Thymus (tissue), 11 donors: ENCODE measurements at regions not wholly inside any gene's neighbourhood (a gene's known extent, or its start where the extent isn't known, plus 50 kb on each side); places are given as distances from the start of the nearest gene placed in this dataset.
A peak's percentile ranks its signal among the peaks of the same experiment; 100 is the strongest.

Experiments used
- DNase-seq, 9 donors: peaks; one replicate each; pipeline ENCODE4 v3.0.0-alpha.2; 2013; ENCODE audit warnings: low spot score in 9 of 9, low read depth in 6 of 9, missing footprints in 1 of 9
- H3K27ac ChIP-seq, 2 donors: one replicate each; pipeline ENCODE4 v1.5.1; 2013; ENCODE audit warnings: control low read depth in 1 of 2, low read depth in 1 of 2, low read length in 1 of 2, mild to moderate bottlenecking in 1 of 2, moderate library complexity in 1 of 2
- H3K27me3 ChIP-seq, 2 donors: one replicate each; pipeline ENCODE4 v1.5.1; 2013; ENCODE audit warnings: low read length in 1 of 2; ENCODE audit not compliant: control insufficient read depth in 2 of 2, insufficient read depth in 1 of 2
- H3K36me3 ChIP-seq, 2 donors: one replicate each; pipeline ENCODE4 v1.5.1; 2013; ENCODE audit warnings: low read length in 1 of 2, mild to moderate bottlenecking in 1 of 2, moderate library complexity in 1 of 2; ENCODE audit not compliant: control insufficient read depth in 2 of 2, insufficient read depth in 2 of 2
- H3K4me1 ChIP-seq, 2 donors: one replicate each; pipeline ENCODE4 v1.5.1; 2013; ENCODE audit warnings: low read length in 2 of 2; ENCODE audit not compliant: control insufficient read depth in 2 of 2, insufficient read depth in 2 of 2
- H3K4me3 ChIP-seq, 2 donors: one replicate each; pipeline ENCODE4 v1.5.1; 2013; ENCODE audit warnings: low read length in 2 of 2, control low read depth in 1 of 2, mild to moderate bottlenecking in 1 of 2
- H3K9me3 ChIP-seq, 2 donors: one replicate each; pipeline ENCODE4 v1.5.1; 2013; ENCODE audit warnings: low read length in 1 of 2, mild to moderate bottlenecking in 1 of 2; ENCODE audit not compliant: control insufficient read depth in 2 of 2, insufficient read depth in 1 of 2
- WGBS: extraction: QIAGEN DNeasy Blood & Tissue Kit; methylation state at CpG from one replicate; pipeline ENCODE4 v1.1.7; 2013; 5-methylcytosine and 5-hydroxymethylcytosine counted together
- donor health status: healthy.

DNA sequence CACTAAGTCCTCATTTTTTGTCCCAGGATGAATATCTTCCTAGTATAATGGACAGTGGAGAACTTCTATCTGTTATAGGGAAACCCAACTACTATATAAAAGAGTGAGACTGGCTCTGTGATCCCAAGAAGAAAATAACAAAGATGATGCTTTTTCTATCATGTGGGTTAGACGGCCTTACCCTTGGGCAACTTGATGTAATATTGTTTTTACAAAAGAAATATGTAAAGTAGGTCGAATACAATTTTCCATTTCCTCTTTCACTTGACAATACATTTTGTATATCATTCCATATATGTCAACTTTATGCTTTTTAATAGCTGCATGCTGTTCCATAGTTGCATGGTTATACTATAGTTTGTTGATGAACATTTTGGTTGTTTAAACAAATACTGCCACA, 87.5 kb upstream of the SESTD1 start:
- WGBS: 93% methylated on average over 2 of the region's 2 CpGs
- Histone ChIP-seq H3K27ac (no peak overlapping the region), H3K27me3 (no peaks in the 10 kb centered on the region), H3K4me1 (no peaks in the 10 kb centered on the region), H3K4me3 (no peak overlapping the region), H3K9me3 (no peaks in the 10 kb centered on the region), H3K36me3 (no peaks in the 10 kb centered on the region)
- DNase-seq: no peak

- H3K4me1 ChIP-seq: no peaks in the 10 kb centered on the region
- H3K36me3 ChIP-seq: no peaks in the 10 kb centered on the region
- no peak overlapping the region for H3K4me3 ChIP-seq
- no peaks in the 10 kb centered on the region for H3K27me3 ChIP-seq
- DNase-seq: no peak
- 100% methylated on average over 2 of the region's 2 CpGs for WGBS
- no peaks in the 10 kb centered on the region for H3K9me3 ChIP-seq
- H3K27ac ChIP-seq: no peak overlapping the region
Observed at GRCh38 chr2:179351057-179351456, 86.4 kb upstream of the SESTD1 start.

DNA sequence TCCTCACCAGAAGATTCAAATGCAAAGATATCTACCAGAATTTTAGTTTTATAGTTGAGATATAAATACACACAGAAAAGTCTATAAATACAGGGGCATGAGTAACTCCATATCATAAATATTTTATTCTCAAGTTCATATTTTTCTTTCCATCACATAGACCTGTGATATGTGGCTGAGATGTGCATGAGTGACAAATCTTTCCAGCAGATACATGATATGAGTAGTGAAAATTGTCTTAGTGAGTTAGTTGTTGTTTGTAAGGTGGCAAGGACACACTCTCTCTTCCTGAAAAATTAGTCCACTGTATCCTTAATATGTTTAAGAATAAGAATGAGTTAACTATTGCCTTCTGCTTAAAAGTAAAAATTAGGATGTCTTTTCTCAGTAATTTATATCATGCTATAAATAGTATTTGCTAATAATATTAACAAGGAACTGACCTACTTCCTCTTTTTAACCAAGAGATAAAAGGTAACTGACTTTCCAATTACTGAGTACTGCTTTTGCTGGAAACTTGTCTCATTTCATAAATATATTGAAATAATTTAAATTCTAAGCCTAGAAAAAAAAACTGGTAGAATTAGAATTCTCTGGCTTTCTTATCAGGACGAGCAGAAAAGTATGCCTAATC, 85.2 kb upstream of the SESTD1 start:
- no peak overlapping the region for H3K4me3 ChIP-seq
- H3K36me3 ChIP-seq: no peaks in the 10 kb centered on the region
- H3K27me3 ChIP-seq: no peaks in the 10 kb centered on the region
- no peak for DNase-seq
- WGBS: 24% methylated on average over 1 of the region's 1 CpG
- no peak overlapping the region for H3K27ac ChIP-seq
- no peaks in the 10 kb centered on the region for H3K9me3 ChIP-seq
- H3K4me1 ChIP-seq: no peaks in the 10 kb centered on the region

- no peaks in the 10 kb centered on the region for H3K9me3 ChIP-seq
- DNase-seq: no peak
- H3K4me3 ChIP-seq: no peak overlapping the region
- no peaks in the 10 kb centered on the region for H3K36me3 ChIP-seq
- 94% methylated on average over 3 of the region's 3 CpGs for WGBS
- no peak overlapping the region for H3K27ac ChIP-seq
- no peaks in the 10 kb centered on the region for H3K4me1 ChIP-seq
- no peaks in the 10 kb centered on the region for H3K27me3 ChIP-seq
Observed at GRCh38 chr2:179348906-179349305, 84.3 kb upstream of the SESTD1 start.

GRCh38 chr2:179344970-179345369, 80.3 kb upstream of the SESTD1 start:
- WGBS: 97% methylated on average over 1 of the region's 1 CpG
- DNase-seq: no peak
- Histone ChIP-seq H3K27ac (no peak overlapping the region), H3K9me3 (no peaks in the 10 kb centered on the region), H3K36me3 (no peaks in the 10 kb centered on the region), H3K27me3 (no peaks in the 10 kb centered on the region), H3K4me1 (no peaks in the 10 kb centered on the region), H3K4me3 (no peak overlapping the region)

DNA sequence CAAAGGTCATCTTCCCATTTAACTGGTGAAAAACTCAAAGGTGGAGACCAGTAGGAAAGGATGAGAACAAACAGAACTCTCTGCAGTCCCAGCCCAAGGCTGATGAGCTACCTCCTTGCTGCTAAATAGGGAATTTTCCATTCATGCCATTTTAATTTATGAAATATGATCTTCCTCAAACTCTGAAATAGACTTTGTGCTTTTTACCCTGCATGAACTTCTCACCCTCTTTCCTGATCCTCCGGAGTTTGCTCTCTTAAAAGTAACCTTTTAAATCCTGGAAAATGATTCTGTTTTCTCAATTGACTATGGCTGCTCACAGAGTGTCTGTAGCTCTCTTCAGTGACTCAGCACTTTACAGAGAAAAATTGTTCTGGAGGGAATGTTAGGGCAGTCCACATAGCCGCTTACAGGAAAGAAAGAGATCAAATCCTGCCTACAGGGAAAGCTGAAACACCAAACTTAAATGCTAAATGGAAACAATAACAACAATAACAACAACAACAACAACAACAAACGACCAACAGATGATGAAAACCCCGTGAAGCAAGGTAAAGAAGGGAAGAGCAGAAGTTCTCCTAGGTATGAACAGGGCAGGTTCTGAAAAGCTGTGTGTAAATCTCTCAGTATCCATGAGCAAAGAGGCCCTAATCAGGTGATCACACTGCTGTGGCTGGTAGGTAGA, 79.8 kb upstream of the SESTD1 start:
- no peaks in the 10 kb centered on the region for H3K27me3 ChIP-seq
- H3K4me1 ChIP-seq: no peaks in the 10 kb centered on the region
- H3K9me3 ChIP-seq: no peaks in the 10 kb centered on the region
- H3K4me3 ChIP-seq: no peak overlapping the region
- H3K27ac ChIP-seq: no peak overlapping the region
- no peak for DNase-seq
- WGBS: 51% methylated on average over 4 of the region's 4 CpGs
- H3K36me3 ChIP-seq: no peaks in the 10 kb centered on the region

- Histone ChIP-seq H3K4me3 (no peak overlapping the region), H3K4me1 (no peaks in the 10 kb centered on the region), H3K27me3 (no peaks in the 10 kb centered on the region), H3K9me3 (no peaks in the 10 kb centered on the region), H3K27ac (no peak overlapping the region), H3K36me3 (no peaks in the 10 kb centered on the region)
- DNase-seq: no peak
Observed at GRCh38 chr2:179343945-179344279, 79.3 kb upstream of the SESTD1 start.

GRCh38 chr2:179341152-179341866, 76.7 kb upstream of the SESTD1 start:
- Histone ChIP-seq H3K27ac (no peak overlapping the region), H3K36me3 (no peaks in the 10 kb centered on the region), H3K4me3 (no peak overlapping the region), H3K9me3 (no peaks in the 10 kb centered on the region), H3K4me1 (no peaks in the 10 kb centered on the region), H3K27me3 (no peaks in the 10 kb centered on the region)
- 96% methylated on average over 3 of the region's 3 CpGs for WGBS
- no peak for DNase-seq

- no peak overlapping the region for H3K27ac ChIP-seq
- H3K36me3 ChIP-seq: no peaks in the 10 kb centered on the region
- no peaks in the 10 kb centered on the region for H3K9me3 ChIP-seq
- H3K4me3 ChIP-seq: no peak overlapping the region
- DNase-seq: peak in 2 of 9 donors; percentile 7 to 9
- 76% methylated on average over 4 of the region's 4 CpGs for WGBS
- H3K4me1 ChIP-seq: no peaks in the 10 kb centered on the region
- H3K27me3 ChIP-seq: no peaks in the 10 kb centered on the region
Observed at GRCh38 chr2:179340678-179341077, 76.0 kb upstream of the SESTD1 start.
